Ovary (tissue), 7 donors: ENCODE measurements at regions not wholly inside any gene's neighbourhood (a gene's known extent, or its start where the extent isn't known, plus 50 kb on each side); places are given as distances from the start of the nearest gene placed in this dataset.

Experiments used
- DNase-seq, 5 donors: peaks; one replicate each; pipeline ENCODE4 v3.0.0-alpha.2; 2019 to 2020
- H3K27ac ChIP-seq, 2 donors: fragments of 200-600 bp; one replicate each; pipeline versions ENCODE4 v1.5.1 to v1.8.0; 2019 to 2022
- H3K27me3 ChIP-seq: fragments of 200-600 bp; one replicate; pipeline ENCODE4 v1.8.0; 2022
- H3K36me3 ChIP-seq: fragments of 200-600 bp; sonication (generic); one replicate; pipeline ENCODE4 v1.5.1; 2019
- H3K4me1 ChIP-seq: one replicate; pipeline ENCODE4 v1.8.1; 2013; ENCODE audit warnings: mild to moderate bottlenecking, moderate library complexity; ENCODE audit not compliant: insufficient read depth
- H3K4me3 ChIP-seq: fragments of 200-600 bp; sonication (generic); one replicate; pipeline ENCODE4 v1.5.1; 2017
- H3K9me3 ChIP-seq, 2 donors: fragments of 200-600 bp in 1 of 2; sonication (generic) in 1 of 2; one replicate each; pipeline versions ENCODE4 v1.5.1 to v1.8.1; 2013 to 2019; ENCODE audit warnings: mild to moderate bottlenecking in 1 of 2, moderate library complexity in 1 of 2
- EP300 ChIP-seq: sonication (generic); formaldehyde crosslinking; IDR thresholded peaks from one replicate; pipeline ENCODE4 v1.6.1; 2017; ENCODE audit warnings: antibody characterized with exemption
- POLR2A ChIP-seq: fragments of 450-650 bp; IDR thresholded peaks from one replicate; pipeline ENCODE4 v1.6.1; 2017; ENCODE audit warnings: antibody characterized with exemption, mild to moderate bottlenecking, moderate library complexity
- WGBS, 3 donors: extraction: QIAGEN DNeasy Blood & Tissue Kit in 1 of 3; methylation state at CpG; one replicate each; pipeline versions ENCODE4 v1.1.5 to v1.1.7; 2013 to 2017; 5-methylcytosine and 5-hydroxymethylcytosine counted together
- intact Hi-C, 4 donors: fragments of 100-400 bp; cut with DNase I; formaldehyde crosslinking; loops; one replicate each; pipeline versions ENCODE4 v1.11.0 to v1.15.1; 2022 to 2023
- TF ChIP-seq, protein P1 (sequence below), 3 donors: fragments of 450-650 bp in 2 of 3; fragments of 200-600 bp in 1 of 3; IDR thresholded peaks; one replicate each; pipeline versions ENCODE4 v1.5.1 to v1.8.0; 2016 to 2022; ENCODE audit warnings: antibody characterized with exemption in 3 of 3, mild to moderate bottlenecking in 1 of 3
- donor health status: DM: no; HTN: no; CAD: no; lungs with moderate emphysema.
- donor health status: DM: no; HTN: no; CAD: no.
- donor health status: Bipolar disorder and iron deficiency.
- donor health status: DM: no; HTN: no; CAD: no.
- donor health status: DM: yes; HTN: yes; CAD: no.

- H3K36me3 ChIP-seq: no peaks in the 10 kb centered on the region
- DNase-seq: peak in 4 of 5 donors; percentile 26 to 54 (median 38)
- TF ChIP-seq POLR2A (no peak), EP300 (no peak)
- TF ChIP-seq, protein P1, sequence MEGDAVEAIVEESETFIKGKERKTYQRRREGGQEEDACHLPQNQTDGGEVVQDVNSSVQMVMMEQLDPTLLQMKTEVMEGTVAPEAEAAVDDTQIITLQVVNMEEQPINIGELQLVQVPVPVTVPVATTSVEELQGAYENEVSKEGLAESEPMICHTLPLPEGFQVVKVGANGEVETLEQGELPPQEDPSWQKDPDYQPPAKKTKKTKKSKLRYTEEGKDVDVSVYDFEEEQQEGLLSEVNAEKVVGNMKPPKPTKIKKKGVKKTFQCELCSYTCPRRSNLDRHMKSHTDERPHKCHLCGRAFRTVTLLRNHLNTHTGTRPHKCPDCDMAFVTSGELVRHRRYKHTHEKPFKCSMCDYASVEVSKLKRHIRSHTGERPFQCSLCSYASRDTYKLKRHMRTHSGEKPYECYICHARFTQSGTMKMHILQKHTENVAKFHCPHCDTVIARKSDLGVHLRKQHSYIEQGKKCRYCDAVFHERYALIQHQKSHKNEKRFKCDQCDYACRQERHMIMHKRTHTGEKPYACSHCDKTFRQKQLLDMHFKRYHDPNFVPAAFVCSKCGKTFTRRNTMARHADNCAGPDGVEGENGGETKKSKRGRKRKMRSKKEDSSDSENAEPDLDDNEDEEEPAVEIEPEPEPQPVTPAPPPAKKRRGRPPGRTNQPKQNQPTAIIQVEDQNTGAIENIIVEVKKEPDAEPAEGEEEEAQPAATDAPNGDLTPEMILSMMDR (IDR thresholded peaks at IDR 0.05): no peak
- intact Hi-C loops: loop anchor here (2.0 to 10.0 kb wide), 3 partner anchors 952 to 956 kb away; no protein-coding TSS in a partner anchor
- 0 to 1% (median 1%) methylated on average over 58 to 81 of the region's 81 CpGs for WGBS, 3 donors
- H3K4me1 ChIP-seq: peaks cover 3% of the 10 kb centered on the region
- no peaks in the 10 kb centered on the region for H3K9me3 ChIP-seq
- H3K27ac ChIP-seq: peak overlapping the region in 1 of 2 donors; percentile 35
- peak overlapping the region; percentile 41 for H3K4me3 ChIP-seq
- H3K27me3 ChIP-seq: no peaks in the 10 kb centered on the region
These were observed 131.4 kb upstream of the C11orf58 start for GRCh38 chr11:16606784-16607674.

GRCh38 chr11:16605894-16606783 is 132.3 kb upstream of the C11orf58 start:
- no peaks in the 10 kb centered on the region for H3K27me3 ChIP-seq
- peak; percentile 76 to 92 (median 91) for DNase-seq
- H3K4me1 ChIP-seq: peaks cover 3% of the 10 kb centered on the region
- peak overlapping the region; percentile 10 to 23 for H3K27ac ChIP-seq
- H3K36me3 ChIP-seq: no peaks in the 10 kb centered on the region
- 0 to 1% (median 1%) methylated on average over 36 of the region's 36 CpGs for WGBS, 3 donors
- H3K9me3 ChIP-seq: no peaks in the 10 kb centered on the region
- no peak for TF ChIP-seq POLR2A
- TF ChIP-seq, protein P1 (IDR thresholded peaks at IDR 0.05): peak; percentile 67 to 81 (median 70)
- intact Hi-C loops: loop anchor here (2.0 to 10.0 kb wide), 3 partner anchors 951 to 955 kb away; no protein-coding TSS in a partner anchor
- peak overlapping the region; percentile 41 for H3K4me3 ChIP-seq

GRCh38 chr11:16605389-16605893 is 133.0 kb upstream of the C11orf58 start:
- Histone ChIP-seq H3K9me3 (no peaks in the 10 kb centered on the region), H3K27me3 (no peaks in the 10 kb centered on the region), H3K27ac (peak overlapping the region; percentile 10 to 23), H3K4me3 (peak overlapping the region; percentile 41), H3K4me1 (peaks cover 3% of the 10 kb centered on the region), H3K36me3 (no peaks in the 10 kb centered on the region)
- DNase-seq: peak in 3 of 5 donors; percentile 20 to 45 (median 31)
- TF ChIP-seq, protein P1 (IDR thresholded peaks at IDR 0.05): no peak
- no peak for TF ChIP-seq POLR2A
- TF ChIP-seq EP300: no peak
- 0 to 1% (median 1%) methylated on average over 32 of the region's 32 CpGs for WGBS, 3 donors
- intact Hi-C loops: loop anchor here in 3 of 4 donors (5.0 to 10.0 kb wide), 2 partner anchors 951 to 953 kb away; no protein-coding TSS in a partner anchor
